HepG2 (cell line): ENCODE measurements at regions not wholly inside any gene's neighbourhood (a gene's known extent, or its start where the extent isn't known, plus 50 kb on each side); places are given as distances from the start of the nearest gene placed in this dataset.

ENCODE experiments used
- BRCA1 ChIP-seq: sonication (generic); formaldehyde crosslinking; IDR thresholded peaks from 2 replicates; pipeline ENCODE4 v1.4.0; 2020; ENCODE audit warnings: missing genetic modification reagents
- HDAC1 ChIP-seq: sonication (generic); formaldehyde crosslinking; IDR thresholded peaks from 2 replicates; pipeline ENCODE4 v1.5.1; 2020; ENCODE audit warnings: mild to moderate bottlenecking, missing genetic modification reagents
- HOXA5 ChIP-seq: sonication (generic); formaldehyde crosslinking; IDR thresholded peaks from 2 replicates; pipeline ENCODE4 v1.4.0; 2020; ENCODE audit warnings: missing genetic modification reagents
- MLXIP ChIP-seq: sonication (generic); formaldehyde crosslinking; IDR thresholded peaks from 2 replicates; pipeline ENCODE4 v1.9.0; 2021; ENCODE audit warnings: missing genetic modification reagents, borderline replicate concordance
- NBN ChIP-seq: fragments of 450-650 bp; conservative IDR thresholded peaks from 2 replicates; pipeline ENCODE4 v1.6.1; 2017
- NR3C1 ChIP-seq: sonication (generic); formaldehyde crosslinking; IDR thresholded peaks from 2 replicates; pipeline ENCODE4 v1.4.0; 2020; ENCODE audit warnings: missing genetic modification reagents
- POLR2A ChIP-seq, 2 experiments: IDR thresholded peaks; 2 replicates each; pipeline ENCODE4 v1.6.1; 2011; ENCODE audit warnings: low read depth in 2 of 2, low read length in 2 of 2, mild to moderate bottlenecking in 1 of 2, moderate library complexity in 1 of 2; ENCODE audit not compliant: insufficient read depth in 1 of 2
- POLR2AphosphoS5 ChIP-seq: IDR thresholded peaks from 2 replicates; pipeline ENCODE4 v1.6.1; 2012; ENCODE audit warnings: low read depth, low read length
- SIN3A ChIP-seq: IDR thresholded peaks from 2 replicates; pipeline ENCODE4 v1.6.1; 2011; ENCODE audit warnings: low read depth, mild to moderate bottlenecking, control low read depth, low read length, borderline replicate concordance
- SRSF1 ChIP-seq: fragments of 200-400 bp; formaldehyde crosslinking; optimal IDR thresholded peaks from 2 replicates; pipeline ENCODE3; 2017; ENCODE audit warnings: mild to moderate bottlenecking, low read depth, low read length, moderate library complexity
- TGIF2 ChIP-seq: IDR thresholded peaks from 2 replicates; pipeline ENCODE4 v1.6.1; 2016; ENCODE audit warnings: control low read depth, missing compliant biosample characterization
- ZBTB26 ChIP-seq: IDR thresholded peaks from 2 replicates; pipeline ENCODE4 v1.6.1; 2016; ENCODE audit warnings: missing compliant biosample characterization, missing genetic modification reagents, borderline replicate concordance
- ZSCAN29 ChIP-seq: sonication (generic); formaldehyde crosslinking; conservative IDR thresholded peaks from 2 replicates; pipeline ENCODE4 v1.4.0; 2020; ENCODE audit warnings: mild to moderate bottlenecking, missing genetic modification reagents
- TF ChIP-seq, protein P1 (sequence below), 2 experiments: fragments of 450-650 bp in 1 of 2; sonication (generic) in 1 of 2; formaldehyde crosslinking in 1 of 2; IDR thresholded peaks; 2 replicates each; pipeline versions ENCODE4 v1.6.1 to v1.8.0; 2016 to 2022; ENCODE audit warnings: antibody characterized with exemption in 1 of 2, mild to moderate bottlenecking in 1 of 2, missing genetic modification reagents in 1 of 2

GRCh38 chr10:111179514-111179913 is 102.7 kb downstream of the ADRA2A start:
- TF ChIP-seq POLR2AphosphoS5 = no peak
- no peak for TF ChIP-seq POLR2A (IDR thresholded peaks at IDR 0.05; ENCODE audit: insufficient read depth in 1 of 2, low read depth in 2 of 2, low read length in 2 of 2)
- TF ChIP-seq HDAC1 = no peak
- TF ChIP-seq, protein P1, sequence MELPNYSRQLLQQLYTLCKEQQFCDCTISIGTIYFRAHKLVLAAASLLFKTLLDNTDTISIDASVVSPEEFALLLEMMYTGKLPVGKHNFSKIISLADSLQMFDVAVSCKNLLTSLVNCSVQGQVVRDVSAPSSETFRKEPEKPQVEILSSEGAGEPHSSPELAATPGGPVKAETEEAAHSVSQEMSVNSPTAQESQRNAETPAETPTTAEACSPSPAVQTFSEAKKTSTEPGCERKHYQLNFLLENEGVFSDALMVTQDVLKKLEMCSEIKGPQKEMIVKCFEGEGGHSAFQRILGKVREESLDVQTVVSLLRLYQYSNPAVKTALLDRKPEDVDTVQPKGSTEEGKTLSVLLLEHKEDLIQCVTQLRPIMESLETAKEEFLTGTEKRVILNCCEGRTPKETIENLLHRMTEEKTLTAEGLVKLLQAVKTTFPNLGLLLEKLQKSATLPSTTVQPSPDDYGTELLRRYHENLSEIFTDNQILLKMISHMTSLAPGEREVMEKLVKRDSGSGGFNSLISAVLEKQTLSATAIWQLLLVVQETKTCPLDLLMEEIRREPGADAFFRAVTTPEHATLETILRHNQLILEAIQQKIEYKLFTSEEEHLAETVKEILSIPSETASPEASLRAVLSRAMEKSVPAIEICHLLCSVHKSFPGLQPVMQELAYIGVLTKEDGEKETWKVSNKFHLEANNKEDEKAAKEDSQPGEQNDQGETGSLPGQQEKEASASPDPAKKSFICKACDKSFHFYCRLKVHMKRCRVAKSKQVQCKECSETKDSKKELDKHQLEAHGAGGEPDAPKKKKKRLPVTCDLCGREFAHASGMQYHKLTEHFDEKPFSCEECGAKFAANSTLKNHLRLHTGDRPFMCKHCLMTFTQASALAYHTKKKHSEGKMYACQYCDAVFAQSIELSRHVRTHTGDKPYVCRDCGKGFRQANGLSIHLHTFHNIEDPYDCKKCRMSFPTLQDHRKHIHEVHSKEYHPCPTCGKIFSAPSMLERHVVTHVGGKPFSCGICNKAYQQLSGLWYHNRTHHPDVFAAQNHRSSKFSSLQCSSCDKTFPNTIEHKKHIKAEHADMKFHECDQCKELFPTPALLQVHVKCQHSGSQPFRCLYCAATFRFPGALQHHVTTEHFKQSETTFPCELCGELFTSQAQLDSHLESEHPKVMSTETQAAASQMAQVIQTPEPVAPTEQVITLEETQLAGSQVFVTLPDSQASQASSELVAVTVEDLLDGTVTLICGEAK (IDR thresholded peaks at IDR 0.05) = no peak
- TF ChIP-seq, protein P1 (CRISPR knock-in tag; IDR thresholded peaks at IDR 0.05) = no peak
- no peak for TF ChIP-seq TGIF2 (CRISPR knock-in tag)
- no peak for TF ChIP-seq ZBTB26 (CRISPR knock-in tag)
- no peak for TF ChIP-seq SIN3A
- TF ChIP-seq MLXIP (CRISPR knock-in tag) = no peak
- TF ChIP-seq SRSF1 = no peak
- TF ChIP-seq ZSCAN29 (CRISPR knock-in tag) = no peak
- TF ChIP-seq NBN = no peak
- no peak for TF ChIP-seq BRCA1 (CRISPR knock-in tag)
- no peak for TF ChIP-seq NR3C1 (CRISPR knock-in tag)
- TF ChIP-seq HOXA5 (CRISPR knock-in tag) = no peak
